Muscle layer of colon (tissue), 2 donors: ENCODE measurements at regions not wholly inside any gene's neighbourhood (a gene's known extent, or its start where the extent isn't known, plus 50 kb on each side); places are given as distances from the start of the nearest gene placed in this dataset.
"Not testable (repeated sequence)": the region's sequence is repeated elsewhere in the genome, so short reads cannot be mapped to it uniquely, and the experiment has no call there.

Source experiments
- H3K27ac ChIP-seq: one replicate; pipeline ENCODE4 v1.7.0; 2013; ENCODE audit warnings: low read depth, mild to moderate bottlenecking, low read length, moderate library complexity
- H3K27me3 ChIP-seq, 2 donors: one replicate each; pipeline ENCODE4 v1.7.0; 2013; ENCODE audit warnings: low read length in 2 of 2, mild to moderate bottlenecking in 2 of 2; ENCODE audit not compliant: insufficient read depth in 2 of 2, control insufficient read depth in 1 of 2
- H3K36me3 ChIP-seq: one replicate; pipeline ENCODE4 v1.7.0; 2013; ENCODE audit warnings: mild to moderate bottlenecking, low read length; ENCODE audit not compliant: insufficient read depth
- H3K4me1 ChIP-seq: one replicate; pipeline ENCODE4 v1.7.0; 2013; ENCODE audit warnings: mild to moderate bottlenecking, low read length; ENCODE audit not compliant: insufficient read depth
- H3K4me3 ChIP-seq, 2 donors: one replicate each; pipeline ENCODE4 v1.7.0; 2013; ENCODE audit warnings: low read length in 2 of 2, low read depth in 1 of 2, mild to moderate bottlenecking in 1 of 2, moderate library complexity in 1 of 2
- H3K9ac ChIP-seq: one replicate; pipeline ENCODE4 v1.7.0; 2013; ENCODE audit warnings: low read length
- H3K9me3 ChIP-seq: one replicate; pipeline ENCODE4 v1.7.0; 2013; ENCODE audit warnings: mild to moderate bottlenecking, low read length
- donor health status: abdominal sarcoma.
- donor health status: Adenocarcinoma of cecum.

- Histone ChIP-seq H3K9me3 (no peaks in the 10 kb centered on the region), H3K27ac (no peak overlapping the region)
Measured at GRCh38 chr3:164752812-164753211, 325.5 kb downstream of the SI start.

GRCh38 chr3:164748626-164749025 lies 329.7 kb downstream of the SI start:
- H3K9ac ChIP-seq, result no peak overlapping the region
- no peaks in the 10 kb centered on the region for H3K36me3 ChIP-seq
- no peaks in the 10 kb centered on the region for H3K27me3 ChIP-seq
- H3K4me3 ChIP-seq, result no peak overlapping the region
- no peak overlapping the region for H3K27ac ChIP-seq
- no peaks in the 10 kb centered on the region for H3K9me3 ChIP-seq
- no peaks in the 10 kb centered on the region for H3K4me1 ChIP-seq

More at GRCh38 chr3:164752812-164753211, 325.5 kb downstream of the SI start:
- H3K4me3 ChIP-seq, result no peak overlapping the region
- H3K4me1 ChIP-seq, result no peaks in the 10 kb centered on the region
- H3K27me3 ChIP-seq, result no peaks in the 10 kb centered on the region
- no peak overlapping the region for H3K9ac ChIP-seq
- H3K36me3 ChIP-seq, result no peaks in the 10 kb centered on the region

- H3K27ac ChIP-seq, result no peak overlapping the region
- H3K4me1 ChIP-seq, result no peaks in the 10 kb centered on the region
- H3K9me3 ChIP-seq, result no peaks in the 10 kb centered on the region
- H3K9ac ChIP-seq, result no peak overlapping the region
- no peaks in the 10 kb centered on the region for H3K27me3 ChIP-seq
- H3K4me3 ChIP-seq, result no peak overlapping the region
- no peaks in the 10 kb centered on the region for H3K36me3 ChIP-seq
Measured at GRCh38 chr3:164741869-164742268, 336.4 kb downstream of the SI start.

GRCh38 chr3:164737174-164737573 lies 341.1 kb downstream of the SI start:
- no peak overlapping the region for H3K4me3 ChIP-seq
- no peaks in the 10 kb centered on the region for H3K27me3 ChIP-seq
- H3K27ac ChIP-seq, result no peak overlapping the region
- H3K9ac ChIP-seq, result no peak overlapping the region
- no peaks in the 10 kb centered on the region for H3K9me3 ChIP-seq
- no peaks in the 10 kb centered on the region for H3K36me3 ChIP-seq
- no peaks in the 10 kb centered on the region for H3K4me1 ChIP-seq

- H3K4me1 ChIP-seq, result no peaks in the 10 kb centered on the region
- H3K27me3 ChIP-seq, result no peaks in the 10 kb centered on the region
- H3K27ac ChIP-seq, result no peak overlapping the region
- no peaks in the 10 kb centered on the region for H3K9me3 ChIP-seq
- no peak overlapping the region for H3K4me3 ChIP-seq
- H3K36me3 ChIP-seq, result no peaks in the 10 kb centered on the region
- H3K9ac ChIP-seq, result no peak overlapping the region
Measured at GRCh38 chr3:164732166-164732565, 346.1 kb downstream of the SI start.

- no peak overlapping the region for H3K27ac ChIP-seq
- H3K9ac ChIP-seq, result no peak overlapping the region
- no peaks in the 10 kb centered on the region for H3K9me3 ChIP-seq
- no peaks in the 10 kb centered on the region for H3K36me3 ChIP-seq
- no peaks in the 10 kb centered on the region for H3K4me1 ChIP-seq
- no peaks in the 10 kb centered on the region for H3K27me3 ChIP-seq
- H3K4me3 ChIP-seq, result no peak overlapping the region
Measured at GRCh38 chr3:164730815-164731360, 347.4 kb downstream of the SI start.

- H3K9ac ChIP-seq, result no peak overlapping the region
- no peak overlapping the region for H3K27ac ChIP-seq
- H3K36me3 ChIP-seq, result no peaks in the 10 kb centered on the region
- H3K4me3 ChIP-seq, result no peak overlapping the region
- H3K4me1 ChIP-seq, result no peaks in the 10 kb centered on the region
- H3K27me3 ChIP-seq, result no peaks in the 10 kb centered on the region
- no peaks in the 10 kb centered on the region for H3K9me3 ChIP-seq
Measured at GRCh38 chr3:164723396-164723795, 354.9 kb downstream of the SI start.

GRCh38 chr3:164702808-164703207 lies 375.5 kb downstream of the SI start:
- H3K9me3 ChIP-seq, H3K27ac ChIP-seq, H3K4me1 ChIP-seq, H3K4me3 ChIP-seq, H3K36me3 ChIP-seq, H3K27me3 ChIP-seq, H3K9ac ChIP-seq: not testable (repeated sequence)

GRCh38 chr3:164687902-164688301 lies 390.4 kb downstream of the SI start:
- H3K4me3 ChIP-seq, result no peak overlapping the region

GRCh38 chr3:164687211-164687610 lies 391.1 kb downstream of the SI start:
- Histone ChIP-seq H3K36me3 (no peaks in the 10 kb centered on the region), H3K27me3 (no peaks in the 10 kb centered on the region), H3K27ac (no peak overlapping the region), H3K9ac (no peak overlapping the region), H3K4me1 (no peaks in the 10 kb centered on the region), H3K9me3 (no peaks in the 10 kb centered on the region), H3K4me3 (no peak overlapping the region)

More at GRCh38 chr3:164687902-164688301, 390.4 kb downstream of the SI start:
- Histone ChIP-seq H3K4me1 (no peaks in the 10 kb centered on the region), H3K9ac (no peak overlapping the region), H3K27ac (no peak overlapping the region), H3K36me3 (no peaks in the 10 kb centered on the region), H3K27me3 (no peaks in the 10 kb centered on the region), H3K9me3 (no peaks in the 10 kb centered on the region)

- no peaks in the 10 kb centered on the region for H3K36me3 ChIP-seq
- H3K27me3 ChIP-seq, result no peaks in the 10 kb centered on the region
- no peak overlapping the region for H3K4me3 ChIP-seq
- no peak overlapping the region for H3K27ac ChIP-seq
- no peaks in the 10 kb centered on the region for H3K9me3 ChIP-seq
- H3K4me1 ChIP-seq, result no peaks in the 10 kb centered on the region
- no peak overlapping the region for H3K9ac ChIP-seq
Measured at GRCh38 chr3:164683489-164683888, 394.8 kb downstream of the SI start.

- no peaks in the 10 kb centered on the region for H3K4me1 ChIP-seq
- H3K27ac ChIP-seq, result no peak overlapping the region
- H3K9me3 ChIP-seq, result no peaks in the 10 kb centered on the region
- H3K27me3 ChIP-seq, result no peaks in the 10 kb centered on the region
- no peak overlapping the region for H3K4me3 ChIP-seq
- no peak overlapping the region for H3K9ac ChIP-seq
- no peaks in the 10 kb centered on the region for H3K36me3 ChIP-seq
Measured at GRCh38 chr3:164679245-164679644, 399.1 kb downstream of the SI start.
